ENCODE measurements at regions not wholly inside any gene's neighbourhood (a gene's known extent, or its start where the extent isn't known, plus 50 kb on each side); places are given as distances from the start of the nearest gene placed in this dataset.
"Not testable (repeated sequence)": the region's sequence is repeated elsewhere in the genome, so short reads cannot be mapped to it uniquely, and the experiment has no call there.

DNA sequence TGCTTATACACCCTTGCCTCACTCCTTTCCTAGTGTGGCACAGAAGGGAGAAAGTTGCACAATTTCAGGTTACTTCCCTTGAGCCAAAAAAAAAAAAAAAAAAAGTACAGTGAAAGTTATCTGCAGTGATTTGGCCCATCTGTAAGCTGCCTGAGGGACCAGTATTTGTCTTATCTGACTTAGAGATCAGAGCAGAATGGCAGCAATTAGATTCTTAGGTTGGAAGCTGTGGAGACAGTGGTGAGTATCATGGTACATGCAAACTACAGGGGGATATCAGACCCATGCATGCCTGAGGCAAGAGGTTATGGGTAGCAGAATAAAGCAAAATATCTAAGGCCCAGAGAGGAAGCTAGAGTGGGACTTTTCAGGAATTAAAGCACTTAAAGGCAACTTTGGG lies 1070.7 kb upstream of the NOVA1 start:
- DNase-seq, result no peak
- intact Hi-C loops (cut with DNase I), result no loop called here
- Histone ChIP-seq H3K9me3 (peaks cover 0 to 14% (median 0%) of the 10 kb centered on the region in 12 donors), H3K36me3 (no peaks in the 10 kb centered on the region), H3K4me3 (no peak overlapping the region), H3K4me1 (no peaks in the 10 kb centered on the region), H3K27ac (no peak overlapping the region), H3K27me3 (no peaks in the 10 kb centered on the region)
- no peak for TF ChIP-seq POLR2A (IDR thresholded peaks at IDR 0.05)
- no peak for TF ChIP-seq CTCF (IDR thresholded peaks at IDR 0.05)
- ATAC-seq, result no peak

DNA sequence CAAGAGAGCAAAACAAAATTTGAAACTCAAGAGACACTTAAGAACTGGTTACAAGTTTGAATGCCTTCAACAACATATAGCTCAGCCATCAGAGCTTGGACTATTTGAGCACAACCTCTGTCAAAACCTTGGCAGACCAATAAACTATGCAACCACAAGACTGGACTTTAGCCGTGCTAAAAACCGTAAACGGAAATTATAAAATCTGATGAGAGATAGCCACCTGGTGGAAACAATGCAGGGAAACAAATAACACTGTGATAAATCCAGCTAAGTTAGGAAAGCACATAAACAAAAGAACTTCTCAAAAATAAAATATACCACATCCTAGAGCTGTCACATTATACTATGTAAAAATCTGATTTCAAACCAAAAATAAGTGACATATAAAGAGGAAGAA lies 1074.2 kb upstream of the NOVA1 start:
- intact Hi-C loops (cut with DNase I), result no loop called here
- Histone ChIP-seq H3K27me3 (no peaks in the 10 kb centered on the region), H3K4me3 (no peak overlapping the region), H3K9me3 (peaks cover 0 to 3% (median 0%) of the 10 kb centered on the region in 12 donors), H3K27ac (no peak overlapping the region), H3K36me3 (no peaks in the 10 kb centered on the region), H3K4me1 (no peaks in the 10 kb centered on the region)
- TF ChIP-seq CTCF (IDR thresholded peaks at IDR 0.05), result no peak
- TF ChIP-seq POLR2A (IDR thresholded peaks at IDR 0.05), result no peak
- WGBS, 4 donors, result 66 to 82% (median 75%) methylated on average over 3 of the region's 3 CpGs
- ATAC-seq (no peak), DNase-seq (no peak)

DNA sequence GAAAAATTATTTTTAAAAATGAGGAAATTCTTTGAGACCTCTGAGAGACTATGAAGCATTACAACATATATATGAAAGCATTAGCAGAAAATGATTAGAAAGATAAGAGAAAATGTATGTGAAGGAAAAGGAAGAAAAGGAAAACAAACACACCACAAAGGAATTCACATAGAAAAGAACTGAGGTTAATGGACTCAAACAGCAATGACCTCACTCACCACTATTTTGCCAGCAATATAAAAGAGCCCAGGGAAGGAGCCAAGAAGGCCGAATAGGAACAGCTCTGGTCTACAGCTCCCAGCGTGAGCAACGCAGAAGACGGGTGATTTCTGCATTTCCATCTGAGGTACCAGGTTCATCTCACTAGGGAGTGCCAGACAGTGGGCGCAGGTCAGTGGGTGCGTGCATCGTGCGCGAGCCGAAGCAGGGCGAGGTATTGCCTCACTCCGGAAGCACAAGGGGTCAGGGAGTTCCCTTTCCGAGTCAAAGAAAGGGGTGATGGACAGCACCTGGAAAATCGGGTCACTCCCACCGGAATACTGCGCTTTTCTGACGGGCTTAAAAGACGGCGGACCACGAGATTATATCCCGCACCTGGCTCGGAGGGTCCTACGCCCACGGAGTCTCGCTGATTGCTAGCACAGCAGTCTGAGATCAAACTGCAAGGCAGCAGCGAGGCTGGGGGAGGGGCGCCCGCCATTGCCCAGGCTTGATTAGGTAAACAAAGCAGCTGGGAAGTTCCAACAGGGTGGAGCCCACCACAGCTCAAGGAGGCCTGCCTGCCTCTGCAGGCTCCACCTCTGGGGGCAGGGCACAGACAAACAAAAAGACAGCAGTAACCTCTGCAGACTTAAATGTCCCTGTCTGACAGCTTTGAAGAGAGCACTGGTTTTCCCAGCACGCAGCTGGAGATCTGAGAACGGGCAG lies 1075.2 kb upstream of the NOVA1 start:
- H3K36me3 ChIP-seq; H3K27me3 ChIP-seq; intact Hi-C loops (cut with DNase I); H3K4me1 ChIP-seq; H3K27ac ChIP-seq; H3K9me3 ChIP-seq; ATAC-seq; H3K4me3 ChIP-seq: not testable (repeated sequence)
- WGBS, 4 donors, result 84 to 88% (median 86%) methylated on average over 26 to 30 of the region's 30 CpGs
- peak in 1 of 5 donors; percentile 10 for DNase-seq

GRCh38 chr14:27686137-27686536 lies 1080.5 kb upstream of the FOXG1 start:
- DNase-seq (no peak), ATAC-seq (no peak)
- H3K4me1 ChIP-seq, result no peaks in the 10 kb centered on the region
- no peaks in the 10 kb centered on the region for H3K9me3 ChIP-seq
- H3K27me3 ChIP-seq, result no peaks in the 10 kb centered on the region
- H3K27ac ChIP-seq, result no peak overlapping the region
- WGBS, 4 donors, result 40 to 53% (median 49%) methylated on average over 1 of the region's 1 CpG
- H3K4me3 ChIP-seq, result no peak overlapping the region
- no peaks in the 10 kb centered on the region for H3K36me3 ChIP-seq
- TF ChIP-seq POLR2A (IDR thresholded peaks at IDR 0.05) (no peak), CTCF (IDR thresholded peaks at IDR 0.05) (no peak)
- intact Hi-C loops (cut with DNase I), result no loop called here

Data from heart left ventricle (tissue), 16 donors.